Endothelial cell of umbilical vein (primary cell): ENCODE measurements at regions not wholly inside any gene's neighbourhood (a gene's known extent, or its start where the extent isn't known, plus 50 kb on each side); places are given as distances from the start of the nearest gene placed in this dataset.

Experiments used
- BruUV-seq: library from RNA; stranded (reverse); fragments of 400-500 nt; replicated peaks from 2 replicates; lab custom pipeline; 2021; lab: Mats Ljungman, UMichigan
- CTCF ChIA-PET: fragments of 300-600, 350-600 bp; sonication (Branson Sonifier 250); formaldehyde crosslinking; loops from one replicate; lab custom pipeline; 2021; ENCODE audit warnings: antibody characterized with exemption, inconsistent platforms; lab: Charles Lee
- POLR2A ChIA-PET: fragments of 300-600, 350-600 bp; sonication (Branson Sonifier 250); formaldehyde crosslinking; loops from one replicate; lab custom pipeline; 2021; ENCODE audit warnings: antibody characterized with exemption, inconsistent platforms; lab: Charles Lee
- DNase-seq: peaks from one replicate; pipeline ENCODE4 v3.0.0-alpha.2; 2011; ENCODE audit warnings: low read depth, low spot score
- FAIRE-seq: peaks from 2 replicates; lab custom pipeline; 2011; peaks lifted over from hg19 to GRCh38; lab: Jason Lieb, UNC
- H2AFZ ChIP-seq: 2 replicates; pipeline ENCODE4 v1.6.0; 2012; ENCODE audit warnings: low read depth, low read length, control low read depth, inconsistent platforms
- H3K27ac ChIP-seq: 2 replicates; pipeline ENCODE4 v1.5.1; 2011; ENCODE audit warnings: low read depth, mild to moderate bottlenecking, control low read depth, low read length, moderate library complexity; ENCODE audit not compliant: insufficient read depth
- H3K27me3 ChIP-seq, 2 experiments: 2 replicates each; pipeline versions ENCODE4 v1.6.0 to v1.6.1; 2011; ENCODE audit warnings: low read length in 2 of 2, mixed read lengths in 1 of 2; ENCODE audit not compliant: control insufficient read depth in 2 of 2, insufficient read depth in 2 of 2
- H3K36me3 ChIP-seq, 2 experiments: 2 replicates in 1 of 2; 3 replicates in 1 of 2; pipeline ENCODE4 v1.5.1; 2011; ENCODE audit warnings: low read length in 2 of 2, mild to moderate bottlenecking in 1 of 2, moderate library complexity in 1 of 2; ENCODE audit not compliant: control insufficient read depth in 2 of 2, insufficient read depth in 2 of 2; ENCODE audit errors: extremely low read depth in 1 of 2
- H3K4me1 ChIP-seq: 3 replicates; pipeline ENCODE4 v1.5.1; 2011; ENCODE audit warnings: mild to moderate bottlenecking, low read length; ENCODE audit not compliant: control insufficient read depth, insufficient read depth; ENCODE audit errors: extremely low read depth
- H3K4me2 ChIP-seq: 2 replicates; pipeline ENCODE4 v1.6.1; 2011; ENCODE audit warnings: low read length, control low read depth, mixed read lengths; ENCODE audit not compliant: insufficient read depth
- H3K4me3 ChIP-seq, 3 experiments: fragments of 200-600 bp in 1 of 3; sonication (generic), shearing (Covaris generic) in 1 of 3; replicated peaks in 1 of 3; 2 replicates each; pipeline ENCODE4 v1.5.1; 2011 to 2016; ENCODE audit warnings: control low read depth in 3 of 3, low read length in 3 of 3, mild to moderate bottlenecking in 2 of 3, inconsistent platforms in 1 of 3, low read depth in 1 of 3, moderate library complexity in 1 of 3; ENCODE audit not compliant: insufficient read depth in 1 of 3
- H3K79me2 ChIP-seq: 2 replicates; pipeline ENCODE4 v1.6.0; 2012; ENCODE audit warnings: low read length, inconsistent platforms; ENCODE audit not compliant: control insufficient read depth, insufficient read depth
- H3K9ac ChIP-seq: replicated peaks from 2 replicates; pipeline ENCODE3; 2011; ENCODE audit warnings: low read length, control low read depth; ENCODE audit not compliant: insufficient read depth; ENCODE audit errors: extremely low read depth
- H3K9me1 ChIP-seq: replicated peaks from 3 replicates; pipeline ENCODE4 v1.6.0; 2011; ENCODE audit warnings: mild to moderate bottlenecking, low read length; ENCODE audit not compliant: control insufficient read depth, insufficient read depth; ENCODE audit errors: extremely low read depth
- H3K9me3 ChIP-seq: replicated peaks from 2 replicates; pipeline ENCODE4 v1.5.1; 2012; ENCODE audit warnings: low read length, inconsistent platforms; ENCODE audit not compliant: control insufficient read depth, insufficient read depth
- H4K20me1 ChIP-seq: replicated peaks from 2 replicates; pipeline ENCODE3; 2011; ENCODE audit warnings: mild to moderate bottlenecking, low read length; ENCODE audit not compliant: control insufficient read depth, insufficient read depth; ENCODE audit errors: extremely low read depth
- CTCF ChIP-seq, 2 donors: IDR thresholded peaks; 1 replicate in 1 of 2; 2 replicates in 1 of 2; pipeline ENCODE4 v1.5.1; 2011; ENCODE audit warnings: low read length in 2 of 2, mild to moderate bottlenecking in 2 of 2, moderate library complexity in 2 of 2, control low read depth in 1 of 2, inconsistent platforms in 1 of 2, low read depth in 1 of 2; ENCODE audit not compliant: insufficient read depth in 1 of 2; ENCODE audit errors: extremely low read depth in 1 of 2
- EZH2 ChIP-seq: IDR thresholded peaks from 2 replicates; pipeline ENCODE4 v1.6.1; 2012; ENCODE audit warnings: borderline replicate concordance, low read depth, mild to moderate bottlenecking, moderate library complexity, low read length, inconsistent platforms; ENCODE audit not compliant: severe bottlenecking
- FOS ChIP-seq: IDR thresholded peaks from 2 replicates; pipeline ENCODE4 v1.6.1; 2011; ENCODE audit warnings: mild to moderate bottlenecking, low read length, moderate library complexity, borderline replicate concordance; ENCODE audit not compliant: insufficient read depth
- GATA2 ChIP-seq: IDR thresholded peaks from 2 replicates; pipeline ENCODE4 v1.7.0; 2011; ENCODE audit warnings: low read depth, mild to moderate bottlenecking, moderate library complexity, mixed read lengths, low read length; ENCODE audit not compliant: insufficient read length, insufficient read depth
- JUN ChIP-seq: IDR thresholded peaks from 2 replicates; pipeline ENCODE4 v1.6.1; 2011; ENCODE audit warnings: borderline replicate concordance, low read depth; ENCODE audit not compliant: insufficient read length, insufficient read depth
- MAX ChIP-seq: IDR thresholded peaks from 2 replicates; pipeline ENCODE4 v1.6.1; 2011; ENCODE audit not compliant: insufficient read depth, insufficient read length
- MYC ChIP-seq: IDR thresholded peaks from one replicate; pipeline ENCODE4 v1.6.1; 2011; ENCODE audit warnings: mild to moderate bottlenecking, low read depth, low read length
- POLR2A ChIP-seq: IDR thresholded peaks from 2 replicates; pipeline ENCODE4 v1.6.1; 2012; ENCODE audit warnings: low read depth, mild to moderate bottlenecking, control low read depth, low read length
- POLR2AphosphoS5 ChIP-seq: IDR thresholded peaks from 2 replicates; pipeline ENCODE4 v1.6.1; 2012; ENCODE audit warnings: low read depth, mild to moderate bottlenecking, control low read depth, low read length, moderate library complexity; ENCODE audit not compliant: insufficient read depth
- dilution Hi-C: fragments of 300-500 bp; cut with MboI; formaldehyde crosslinking; loops from one replicate; pipeline ENCODE4 v1.15.0; 2019; ENCODE audit warnings: low sequenced_read_pairs; ENCODE audit not compliant: extremely low pct_ligation_motif_present
- intact Hi-C: fragments of 100-400 bp; cut with micrococcal nuclease; formaldehyde crosslinking; loops from one replicate; pipeline ENCODE4 v1.10.0; 2022

GRCh38 chr9:115195912-115196311 is 78.0 kb upstream of the TNC start:
- H3K27me3 ChIP-seq: no peaks in the 10 kb centered on the region
- ChIA-PET POLR2A (no interaction called here), CTCF (no interaction called here)
- no peaks in the 10 kb centered on the region for H3K36me3 ChIP-seq
- dilution Hi-C loops: no loop called here
- H3K9me3 ChIP-seq: peaks cover 2% of the 10 kb centered on the region
- DNase-seq: no peak
- no peak overlapping the region for H3K4me3 ChIP-seq
- no peak overlapping the region for H3K4me2 ChIP-seq
- H3K79me2 ChIP-seq: no peaks in the 10 kb centered on the region
- no peak overlapping the region for H2AFZ ChIP-seq
- TF ChIP-seq JUN: no peak
- no peak for TF ChIP-seq POLR2A
- TF ChIP-seq MAX: no peak
- TF ChIP-seq MYC: no peak
- TF ChIP-seq GATA2: no peak
- intact Hi-C loops: no loop called here
- no peaks in the 10 kb centered on the region for H3K9me1 ChIP-seq
- H4K20me1 ChIP-seq: no peaks in the 10 kb centered on the region
- no peak overlapping the region for H3K9ac ChIP-seq
- no peaks in the 10 kb centered on the region for H3K4me1 ChIP-seq
- no TSS peak for BruUV-seq
- FAIRE-seq: no peak
- H3K27ac ChIP-seq: no peak overlapping the region

GRCh38 chr9:115196919-115197318 is 79.0 kb upstream of the TNC start:
- Histone ChIP-seq H2AFZ (no peak overlapping the region), H4K20me1 (no peaks in the 10 kb centered on the region), H3K4me1 (no peaks in the 10 kb centered on the region), H3K4me2 (no peak overlapping the region), H3K9me3 (no peaks in the 10 kb centered on the region), H3K9ac (no peak overlapping the region), H3K27me3 (no peaks in the 10 kb centered on the region), H3K4me3 (no peak overlapping the region), H3K36me3 (no peaks in the 10 kb centered on the region), H3K79me2 (no peaks in the 10 kb centered on the region), H3K27ac (no peak overlapping the region), H3K9me1 (no peaks in the 10 kb centered on the region)
- ChIA-PET POLR2A (no interaction called here), CTCF (no interaction called here)
- intact Hi-C loops: no loop called here
- DNase-seq (no peak), FAIRE-seq (no peak)
- TF ChIP-seq POLR2A: no peak
- TF ChIP-seq CTCF (IDR thresholded peaks at IDR 0.05; ENCODE audit: extremely low read depth in 1 of 2, insufficient read depth in 1 of 2, low read depth in 1 of 2, low read length in 2 of 2): no peak
- TF ChIP-seq MAX: no peak
- TF ChIP-seq FOS: no peak
- no peak for TF ChIP-seq JUN
- no peak for TF ChIP-seq EZH2
- TF ChIP-seq POLR2AphosphoS5: no peak
- no peak for TF ChIP-seq MYC
- TF ChIP-seq GATA2: no peak
- no TSS peak for BruUV-seq
- dilution Hi-C loops: no loop called here
